ENCODE measurements at regions not wholly inside any gene's neighbourhood (a gene's known extent, or its start where the extent isn't known, plus 50 kb on each side); places are given as distances from the start of the nearest gene placed in this dataset.

GRCh38 chr4:141502755-141503154, 133.6 kb upstream of the IL15 start:
- no peak for DNase-seq
- WGBS, 2 donors = 90 to 92% methylated on average over 2 of the region's 2 CpGs
- Histone ChIP-seq H3K27ac (no peak overlapping the region), H3K4me3 (replicated peaks in 1 of 3) (no peak overlapping the region), H3K4me1 (no peaks in the 10 kb centered on the region), H3K27me3 (no peaks in the 10 kb centered on the region), H3K36me3 (no peaks in the 10 kb centered on the region), H3K9me3 (no peaks in the 10 kb centered on the region)
- intact Hi-C loops (cut with DNase I) = no loop called here
- TF ChIP-seq CTCF (IDR thresholded peaks at IDR 0.05) (no peak), POLR2A (IDR thresholded peaks at IDR 0.05) (no peak)

GRCh38 chr4:141503260-141503659, 133.1 kb upstream of the IL15 start:
- H3K27me3 ChIP-seq = no peaks in the 10 kb centered on the region
- intact Hi-C loops (cut with DNase I) = no loop called here
- no peak overlapping the region for H3K27ac ChIP-seq
- H3K4me3 ChIP-seq (replicated peaks in 1 of 3) = no peak overlapping the region
- TF ChIP-seq CTCF (IDR thresholded peaks at IDR 0.05) (no peak), POLR2A (IDR thresholded peaks at IDR 0.05) (no peak)
- H3K9me3 ChIP-seq = no peaks in the 10 kb centered on the region
- DNase-seq = no peak
- no peaks in the 10 kb centered on the region for H3K36me3 ChIP-seq
- H3K4me1 ChIP-seq = no peaks in the 10 kb centered on the region

- Histone ChIP-seq H3K27ac (no peak overlapping the region), H3K4me3 (replicated peaks in 1 of 3) (no peak overlapping the region), H3K9me3 (no peaks in the 10 kb centered on the region), H3K4me1 (no peaks in the 10 kb centered on the region), H3K27me3 (no peaks in the 10 kb centered on the region), H3K36me3 (no peaks in the 10 kb centered on the region)
- intact Hi-C loops (cut with DNase I) = no loop called here
- no peak for DNase-seq
- TF ChIP-seq CTCF (IDR thresholded peaks at IDR 0.05) (no peak), POLR2A (IDR thresholded peaks at IDR 0.05) (no peak)
Observed at GRCh38 chr4:141511055-141511454, 125.3 kb upstream of the IL15 start.

GRCh38 chr4:141513866-141514265, 122.5 kb upstream of the IL15 start:
- intact Hi-C loops (cut with DNase I) = no loop called here
- 69 to 72% methylated on average over 1 of the region's 1 CpG for WGBS, 2 donors
- no peak overlapping the region for H3K27ac ChIP-seq

GRCh38 chr4:141518222-141518621, 118.2 kb upstream of the IL15 start:
- H3K9me3 ChIP-seq = no peaks in the 10 kb centered on the region
- H3K27me3 ChIP-seq = no peaks in the 10 kb centered on the region
- no peak overlapping the region for H3K4me3 ChIP-seq (replicated peaks in 1 of 3)
- H3K36me3 ChIP-seq = no peaks in the 10 kb centered on the region
- TF ChIP-seq CTCF (IDR thresholded peaks at IDR 0.05) = peak in 1 of 6 experiments; percentile 10
- no peak for TF ChIP-seq POLR2A (IDR thresholded peaks at IDR 0.05)
- no peak for DNase-seq
- no peaks in the 10 kb centered on the region for H3K4me1 ChIP-seq
- no peak overlapping the region for H3K27ac ChIP-seq
- intact Hi-C loops (cut with DNase I) = no loop called here

More at GRCh38 chr4:141513866-141514265, 122.5 kb upstream of the IL15 start:
- Histone ChIP-seq H3K27me3 (no peaks in the 10 kb centered on the region), H3K9me3 (no peaks in the 10 kb centered on the region), H3K4me3 (replicated peaks in 1 of 3) (no peak overlapping the region), H3K36me3 (no peaks in the 10 kb centered on the region), H3K4me1 (no peaks in the 10 kb centered on the region)
- TF ChIP-seq CTCF (IDR thresholded peaks at IDR 0.05) = no peak
- TF ChIP-seq POLR2A (IDR thresholded peaks at IDR 0.05) = no peak
- DNase-seq = no peak

All from thyroid gland (tissue), 4 donors.